ENCODE measurements at regions not wholly inside any gene's neighbourhood (a gene's known extent, or its start where the extent isn't known, plus 50 kb on each side); places are given as distances from the start of the nearest gene placed in this dataset.

- no peak overlapping the region for H3K27ac ChIP-seq (ENCODE audit: low read depth in 1 of 2, low read length in 2 of 2)
- 73% methylated on average over 11 of the region's 11 CpGs for WGBS
- TF ChIP-seq RXRA (IDR thresholded peaks at IDR 0.05) (no peak), EGR1 (IDR thresholded peaks at IDR 0.05; ENCODE audit: low read depth in 2 of 2) (no peak), RAD21 (IDR thresholded peaks at IDR 0.05) (no peak), NR2F2 (IDR thresholded peaks at IDR 0.05) (no peak), SP1 (IDR thresholded peaks at IDR 0.05) (no peak)
Measured at GRCh38 chr20:40782043-40782368, 93.0 kb upstream of the MAFB start.

GRCh38 chr20:40785346-40785745 lies 96.3 kb upstream of the MAFB start:
- Histone ChIP-seq H3K36me3 (ENCODE audit: control insufficient read depth in 4 of 4, insufficient read depth in 3 of 4, low read depth in 1 of 4, low read length in 3 of 4) (no peaks in the 10 kb centered on the region), H3K27me3 (ENCODE audit: control insufficient read depth in 4 of 4, insufficient read depth in 4 of 4, low read length in 3 of 4) (no peaks in the 10 kb centered on the region), H3K27ac (ENCODE audit: low read depth in 1 of 2, low read length in 2 of 2) (no peak overlapping the region), H3K9ac (ENCODE audit: low read depth in 1 of 2, low read length in 2 of 2) (no peak overlapping the region), H3K9me3 (ENCODE audit: control insufficient read depth in 4 of 4, low read length in 3 of 4) (no peaks in the 10 kb centered on the region), H3K4me3 (ENCODE audit: low read depth in 1 of 3, low read length in 3 of 3) (no peak overlapping the region), H3K4me1 (ENCODE audit: control insufficient read depth in 4 of 4, insufficient read depth in 4 of 4, low read length in 3 of 4) (no peaks in the 10 kb centered on the region)
- TF ChIP-seq REST (IDR thresholded peaks at IDR 0.05) = no peak
- TF ChIP-seq SP1 (IDR thresholded peaks at IDR 0.05) = no peak
- TF ChIP-seq MAX (IDR thresholded peaks at IDR 0.05) = no peak
- no peak for TF ChIP-seq ATF3 (IDR thresholded peaks at IDR 0.05)
- no peak for TF ChIP-seq HNF4G (IDR thresholded peaks at IDR 0.05)
- TF ChIP-seq YY1 (IDR thresholded peaks at IDR 0.05) = no peak
- TF ChIP-seq NR2F2 (IDR thresholded peaks at IDR 0.05) = no peak
- no peak for TF ChIP-seq HNF4A (conservative IDR thresholded peaks at IDR 0.05)
- no peak for TF ChIP-seq GABPA (IDR thresholded peaks at IDR 0.05 in 1 of 2, conservative IDR thresholded peaks at IDR 0.05 in 1 of 2)
- TF ChIP-seq RAD21 (IDR thresholded peaks at IDR 0.05) = no peak
- no peak for TF ChIP-seq RXRA (IDR thresholded peaks at IDR 0.05)
- no peak for TF ChIP-seq FOXA2 (IDR thresholded peaks at IDR 0.05)
- TF ChIP-seq ZBTB33 (IDR thresholded peaks at IDR 0.05) = no peak
- no peak for TF ChIP-seq JUND (IDR thresholded peaks at IDR 0.05)
- no peak for TF ChIP-seq FOXA1 (IDR thresholded peaks at IDR 0.05)
- no peak for TF ChIP-seq EGR1 (IDR thresholded peaks at IDR 0.05; ENCODE audit: low read depth in 2 of 2)
- no peak for TF ChIP-seq TAF1 (conservative IDR thresholded peaks at IDR 0.05)
- TF ChIP-seq CTCF (IDR thresholded peaks at IDR 0.05; ENCODE audit: low read depth, low read length, missing input control) = no peak
- 87% methylated on average over 3 of the region's 3 CpGs for WGBS
- DNase-seq (ENCODE audit: low spot score) = no peak

More at GRCh38 chr20:40782043-40782368, 93.0 kb upstream of the MAFB start:
- H3K4me3 ChIP-seq (ENCODE audit: low read depth in 1 of 3, low read length in 3 of 3) = no peak overlapping the region
- H3K4me1 ChIP-seq (ENCODE audit: control insufficient read depth in 4 of 4, insufficient read depth in 4 of 4, low read length in 3 of 4) = no peaks in the 10 kb centered on the region
- no peak overlapping the region for H3K9ac ChIP-seq (ENCODE audit: low read depth in 1 of 2, low read length in 2 of 2)
- no peaks in the 10 kb centered on the region for H3K27me3 ChIP-seq (ENCODE audit: control insufficient read depth in 4 of 4, insufficient read depth in 4 of 4, low read length in 3 of 4)
- H3K9me3 ChIP-seq (ENCODE audit: control insufficient read depth in 4 of 4, low read length in 3 of 4) = no peaks in the 10 kb centered on the region
- no peaks in the 10 kb centered on the region for H3K36me3 ChIP-seq (ENCODE audit: control insufficient read depth in 4 of 4, insufficient read depth in 3 of 4, low read depth in 1 of 4, low read length in 3 of 4)
- DNase-seq (ENCODE audit: low spot score) = no peak
